ENCODE measurements at regions not wholly inside any gene's neighbourhood (a gene's known extent, or its start where the extent isn't known, plus 50 kb on each side); places are given as distances from the start of the nearest gene placed in this dataset.

GRCh38 chr4:186428481-186428880 lies 126.9 kb downstream of the MTNR1A start:
- TF ChIP-seq POLR2AphosphoS5 (IDR thresholded peaks at IDR 0.05; ENCODE audit: borderline replicate concordance, low read depth, low read length) (no peak), EZH2 (IDR thresholded peaks at IDR 0.05) (no peak), FOXP2 (optimal IDR thresholded peaks at IDR 0.05; ENCODE audit: control extremely low read depth, extremely low read length, insufficient read depth) (no peak)

Data from SK-N-MC (cell line).